ENCODE measurements at regions not wholly inside any gene's neighbourhood (a gene's known extent, or its start where the extent isn't known, plus 50 kb on each side); places are given as distances from the start of the nearest gene placed in this dataset.
"Not testable (repeated sequence)": the region's sequence is repeated elsewhere in the genome, so short reads cannot be mapped to it uniquely, and the experiment has no call there.

GRCh38 chr2:76157531-76157930 is 446.8 kb upstream of the GCFC2 start:
- WGBS, 2 donors, result 89 to 91% methylated on average over 2 of the region's 2 CpGs
- DNase-seq (ENCODE audit: low spot score in 2 of 2), result no peak
- peaks cover 0 to 3% (median 0%) of the 10 kb centered on the region in 4 donors for H3K4me1 ChIP-seq
- H3K27ac ChIP-seq, result no peak overlapping the region
- no peak overlapping the region for H3K4me3 ChIP-seq
- H3K36me3 ChIP-seq, result no peaks in the 10 kb centered on the region
- no peaks in the 10 kb centered on the region for H3K9me3 ChIP-seq
- TF ChIP-seq EP300 (IDR thresholded peaks at IDR 0.05) (no peak), CTCF (IDR thresholded peaks at IDR 0.05) (no peak), POLR2A (IDR thresholded peaks at IDR 0.05) (no peak)
- H3K27me3 ChIP-seq, result no peaks in the 10 kb centered on the region

GRCh38 chr2:76154981-76155380 is 444.3 kb upstream of the GCFC2 start:
- no peak for DNase-seq (ENCODE audit: low spot score in 2 of 2)
- TF ChIP-seq EP300 (IDR thresholded peaks at IDR 0.05) (no peak), POLR2A (IDR thresholded peaks at IDR 0.05) (no peak), CTCF (IDR thresholded peaks at IDR 0.05) (no peak)
- Histone ChIP-seq H3K36me3 (no peaks in the 10 kb centered on the region), H3K9me3 (no peaks in the 10 kb centered on the region), H3K4me1 (peaks cover 0 to 3% (median 0%) of the 10 kb centered on the region in 4 donors), H3K27me3 (no peaks in the 10 kb centered on the region), H3K27ac (no peak overlapping the region), H3K4me3 (no peak overlapping the region)
- WGBS, 2 donors, result 34 to 39% methylated on average over 3 of the region's 3 CpGs

GRCh38 chr2:76149846-76150245 is 439.1 kb upstream of the GCFC2 start:
- no peak for TF ChIP-seq CTCF (IDR thresholded peaks at IDR 0.05)
- Histone ChIP-seq H3K4me1 (no peaks in the 10 kb centered on the region), H3K36me3 (no peaks in the 10 kb centered on the region)

GRCh38 chr2:76139303-76139702 is 428.6 kb upstream of the GCFC2 start:
- H3K27me3 ChIP-seq; H3K4me1 ChIP-seq; H3K36me3 ChIP-seq; H3K4me3 ChIP-seq; H3K27ac ChIP-seq; H3K9me3 ChIP-seq; DNase-seq (ENCODE audit: low spot score in 2 of 2): not testable (repeated sequence)
- WGBS, 2 donors, result 69 to 91% methylated on average over 2 of the region's 3 CpGs

More at GRCh38 chr2:76149846-76150245, 439.1 kb upstream of the GCFC2 start:
- DNase-seq (ENCODE audit: low spot score in 2 of 2), result no peak
- H3K9me3 ChIP-seq, result peaks cover 0 to 6% (median 0%) of the 10 kb centered on the region in 4 donors
- H3K4me3 ChIP-seq, result no peak overlapping the region
- no peak overlapping the region for H3K27ac ChIP-seq
- no peaks in the 10 kb centered on the region for H3K27me3 ChIP-seq

GRCh38 chr2:76128622-76129021 is 417.9 kb upstream of the GCFC2 start:
- Histone ChIP-seq H3K4me1 (no peaks in the 10 kb centered on the region), H3K36me3 (no peaks in the 10 kb centered on the region), H3K27me3 (no peaks in the 10 kb centered on the region), H3K27ac (no peak overlapping the region), H3K4me3 (no peak overlapping the region), H3K9me3 (no peaks in the 10 kb centered on the region)
- DNase-seq (ENCODE audit: low spot score in 2 of 2), result no peak
- TF ChIP-seq EP300 (IDR thresholded peaks at IDR 0.05) (no peak), POLR2A (IDR thresholded peaks at IDR 0.05) (no peak), CTCF (IDR thresholded peaks at IDR 0.05) (no peak)
- WGBS, 2 donors, result 50 to 57% methylated on average over 3 of the region's 3 CpGs

GRCh38 chr2:76120176-76120575 is 409.5 kb upstream of the GCFC2 start:
- Histone ChIP-seq H3K4me1 (no peaks in the 10 kb centered on the region), H3K9me3 (peaks cover 0 to 4% (median 0%) of the 10 kb centered on the region in 4 donors), H3K27me3 (no peaks in the 10 kb centered on the region), H3K36me3 (no peaks in the 10 kb centered on the region), H3K27ac (no peak overlapping the region), H3K4me3 (no peak overlapping the region)
- 70 to 74% methylated on average over 1 of the region's 1 CpG for WGBS, 2 donors
- no peak for TF ChIP-seq CTCF (IDR thresholded peaks at IDR 0.05)
- TF ChIP-seq POLR2A (IDR thresholded peaks at IDR 0.05), result no peak
- TF ChIP-seq EP300 (IDR thresholded peaks at IDR 0.05), result no peak
- no peak for DNase-seq (ENCODE audit: low spot score in 2 of 2)
